Keratinocyte (primary cell): ENCODE measurements at regions not wholly inside any gene's neighbourhood (a gene's known extent, or its start where the extent isn't known, plus 50 kb on each side); places are given as distances from the start of the nearest gene placed in this dataset.

Source experiments
- DNase-seq: peaks from one replicate; pipeline ENCODE4 v3.0.0-alpha.2; 2011; ENCODE audit warnings: low read depth, missing footprints, low spot score
- FAIRE-seq: peaks from 2 replicates; lab custom pipeline; 2011; peaks lifted over from hg19 to GRCh38; lab: Jason Lieb, UNC
- H2AFZ ChIP-seq: 2 replicates; pipeline ENCODE4 v1.6.0; 2012; ENCODE audit warnings: low read length, control low read depth, inconsistent platforms; ENCODE audit not compliant: control insufficient read depth
- H3K27ac ChIP-seq: 2 replicates; pipeline ENCODE4 v1.5.1; 2011; ENCODE audit warnings: low read length; ENCODE audit not compliant: control insufficient read depth, insufficient read depth
- H3K27me3 ChIP-seq: 3 replicates; pipeline ENCODE4 v1.6.0; 2011; ENCODE audit warnings: low read length; ENCODE audit not compliant: control insufficient read depth, insufficient read depth; ENCODE audit errors: extremely low read depth
- H3K36me3 ChIP-seq, 2 experiments: 2 replicates in 1 of 2; 3 replicates in 1 of 2; pipeline ENCODE4 v1.5.1; 2011; ENCODE audit warnings: low read length in 2 of 2, mild to moderate bottlenecking in 1 of 2; ENCODE audit not compliant: control insufficient read depth in 2 of 2, insufficient read depth in 2 of 2; ENCODE audit errors: extremely low read depth in 1 of 2
- H3K4me1 ChIP-seq: 3 replicates; pipeline ENCODE4 v1.5.1; 2011; ENCODE audit warnings: low read length; ENCODE audit not compliant: control insufficient read depth, insufficient read depth; ENCODE audit errors: extremely low read depth
- H3K4me2 ChIP-seq: 3 replicates; pipeline ENCODE4 v1.6.0; 2011; ENCODE audit warnings: low read depth, low read length; ENCODE audit not compliant: control insufficient read depth, insufficient read depth; ENCODE audit errors: extremely low read depth
- H3K4me3 ChIP-seq, 3 experiments: fragments of 200-600 bp in 1 of 3; sonication (generic) in 1 of 3; 2 replicates in 2 of 3; 3 replicates in 1 of 3; pipeline ENCODE4 v1.5.1; 2011 to 2016; ENCODE audit warnings: low read length in 3 of 3, mild to moderate bottlenecking in 3 of 3, control low read depth in 2 of 3, inconsistent platforms in 1 of 3, low read depth in 1 of 3, mixed read lengths in 1 of 3, mixed run types in 1 of 3, moderate library complexity in 1 of 3; ENCODE audit not compliant: control insufficient read depth in 2 of 3, insufficient read depth in 2 of 3; ENCODE audit errors: extremely low read depth in 1 of 3
- H3K79me2 ChIP-seq: 2 replicates; pipeline ENCODE4 v1.6.0; 2012; ENCODE audit warnings: low read length; ENCODE audit not compliant: control insufficient read depth, insufficient read depth
- H3K9ac ChIP-seq: 3 replicates; pipeline ENCODE4 v1.6.0; 2011; ENCODE audit warnings: low read length; ENCODE audit not compliant: control insufficient read depth, insufficient read depth; ENCODE audit errors: extremely low read depth
- H3K9me1 ChIP-seq: 3 replicates; pipeline ENCODE4 v1.6.0; 2011; ENCODE audit warnings: low read length; ENCODE audit not compliant: control insufficient read depth, insufficient read depth; ENCODE audit errors: extremely low read depth
- H3K9me3 ChIP-seq: 2 replicates; pipeline ENCODE4 v1.5.1; 2012; ENCODE audit warnings: low read depth, low read length; ENCODE audit not compliant: control insufficient read depth
- H4K20me1 ChIP-seq: 3 replicates; pipeline ENCODE4 v1.6.0; 2011; ENCODE audit warnings: low read length; ENCODE audit not compliant: control insufficient read depth, insufficient read depth; ENCODE audit errors: extremely low read depth
- CTCF ChIP-seq, 3 experiments: IDR thresholded peaks in 1 of 3; conservative IDR thresholded peaks in 1 of 3; optimal IDR thresholded peaks in 1 of 3; 2 replicates in 2 of 3; 3 replicates in 1 of 3; pipeline versions ENCODE3 to v1.5.1; 2011; ENCODE audit warnings: low read length in 3 of 3, mild to moderate bottlenecking in 3 of 3, moderate library complexity in 2 of 3, control low read depth in 1 of 3, inconsistent platforms in 1 of 3; ENCODE audit not compliant: insufficient read depth in 2 of 3; ENCODE audit errors: extremely low read depth in 1 of 3
- EZH2 ChIP-seq: IDR thresholded peaks from one replicate; pipeline ENCODE4 v1.6.1; 2012; ENCODE audit warnings: inconsistent platforms, mild to moderate bottlenecking, low read length, moderate library complexity
- dilution Hi-C: fragments of 300-500 bp; cut with MboI; formaldehyde crosslinking; loops from one replicate; pipeline ENCODE4 v1.7.0; 2020; ENCODE audit warnings: low sequenced_read_pairs; ENCODE audit not compliant: extremely low pct_ligation_motif_present

- no peak overlapping the region for H3K4me2 ChIP-seq
- no peaks in the 10 kb centered on the region for H3K4me1 ChIP-seq
- no peak overlapping the region for H3K27ac ChIP-seq
- FAIRE-seq: no peak
- H3K79me2 ChIP-seq: no peaks in the 10 kb centered on the region
- TF ChIP-seq EZH2 (no peak), CTCF (optimal IDR thresholded peaks at IDR 0.05 in 1 of 3, IDR thresholded peaks at IDR 0.05 in 1 of 3, conservative IDR thresholded peaks at IDR 0.05 in 1 of 3; ENCODE audit: extremely low read depth in 1 of 3, insufficient read depth in 2 of 3, low read length in 3 of 3) (no peak)
- no peaks in the 10 kb centered on the region for H3K36me3 ChIP-seq
- no peak overlapping the region for H3K9ac ChIP-seq
- H3K4me3 ChIP-seq: no peak overlapping the region
- no peaks in the 10 kb centered on the region for H3K9me1 ChIP-seq
- H2AFZ ChIP-seq: no peak overlapping the region
- H4K20me1 ChIP-seq: no peaks in the 10 kb centered on the region
- no peak for DNase-seq
- H3K27me3 ChIP-seq: no peaks in the 10 kb centered on the region
- dilution Hi-C loops: no loop called here
- no peaks in the 10 kb centered on the region for H3K9me3 ChIP-seq
Observed at GRCh38 chr19:28615966-28616365, 597.0 kb downstream of the UQCRFS1 start.

- Histone ChIP-seq H3K79me2 (no peaks in the 10 kb centered on the region), H3K9ac (no peak overlapping the region), H3K27me3 (no peaks in the 10 kb centered on the region), H3K4me3 (no peak overlapping the region), H3K4me2 (no peak overlapping the region), H4K20me1 (no peaks in the 10 kb centered on the region), H3K27ac (no peak overlapping the region), H3K9me1 (no peaks in the 10 kb centered on the region), H3K4me1 (no peaks in the 10 kb centered on the region), H3K36me3 (no peaks in the 10 kb centered on the region), H2AFZ (no peak overlapping the region), H3K9me3 (no peaks in the 10 kb centered on the region)
- FAIRE-seq (no peak), DNase-seq (no peak)
- TF ChIP-seq CTCF (optimal IDR thresholded peaks at IDR 0.05 in 1 of 3, IDR thresholded peaks at IDR 0.05 in 1 of 3, conservative IDR thresholded peaks at IDR 0.05 in 1 of 3; ENCODE audit: extremely low read depth in 1 of 3, insufficient read depth in 2 of 3, low read length in 3 of 3) (no peak), EZH2 (no peak)
- dilution Hi-C loops: no loop called here
Observed at GRCh38 chr19:28615546-28615916, 597.4 kb downstream of the UQCRFS1 start.
